IPS-NIHi7 (cell line): ENCODE measurements at regions not wholly inside any gene's neighbourhood (a gene's known extent, or its start where the extent isn't known, plus 50 kb on each side); places are given as distances from the start of the nearest gene placed in this dataset.
A peak's percentile ranks its signal among the peaks of the same experiment; 100 is the strongest.

Experiments used
- DNase-seq: peaks from one replicate; pipeline ENCODE4 v3.0.0; 2012; ENCODE audit warnings: mixed read lengths; ENCODE audit errors: extremely low spot score

DNA sequence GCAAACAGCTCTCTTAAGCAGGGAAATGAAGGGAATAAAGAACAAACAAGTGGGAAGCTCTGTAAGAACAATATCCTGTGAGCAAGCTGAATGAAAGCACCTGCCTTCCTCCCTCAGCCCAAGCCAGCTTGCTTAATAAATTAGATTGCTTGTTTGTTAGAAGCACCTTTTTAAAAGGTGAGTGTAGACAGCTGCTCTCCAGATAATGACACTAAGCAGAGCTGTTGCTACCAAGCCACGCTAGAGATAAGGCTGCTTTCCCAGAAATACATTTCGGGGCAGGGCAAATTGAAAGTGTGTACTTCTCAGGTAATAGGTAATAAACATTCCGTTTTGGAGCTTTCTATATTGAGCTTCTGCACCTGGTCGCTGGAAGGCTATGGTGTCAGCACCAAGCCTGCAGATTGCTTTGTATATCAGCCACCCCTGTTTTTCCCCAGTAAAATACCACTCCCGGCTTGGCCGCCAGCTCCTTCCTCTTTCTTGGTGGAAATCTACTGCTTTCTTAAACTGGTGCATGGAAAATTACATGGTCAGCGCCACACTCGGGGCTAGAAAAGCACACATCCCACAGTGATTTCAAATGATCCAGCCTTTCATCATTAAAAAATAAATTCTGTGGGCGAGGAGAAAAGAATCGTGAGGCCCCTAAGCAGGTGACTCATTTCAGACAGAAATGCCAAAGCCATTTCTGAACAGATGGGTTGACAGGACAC lies 151.3 kb downstream of the ETS2 start:
- no peak for DNase-seq

DNA sequence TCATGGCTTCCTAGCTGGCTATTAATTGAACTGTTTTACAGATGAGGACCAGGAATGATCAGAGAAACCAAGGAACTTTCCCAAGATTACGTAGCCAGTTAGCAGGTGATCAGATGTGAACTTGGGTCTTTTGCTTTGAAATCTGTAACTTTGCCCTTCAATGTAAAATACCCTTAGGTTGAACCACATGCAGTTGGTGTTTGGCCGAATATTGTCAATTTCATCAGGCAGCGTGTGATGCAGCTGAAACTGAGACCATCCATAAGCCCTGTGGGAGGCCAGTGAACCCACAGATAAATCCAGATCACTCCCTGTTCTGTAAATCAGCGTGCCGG lies 150.8 kb downstream of the ETS2 start:
- DNase-seq = no peak

DNA sequence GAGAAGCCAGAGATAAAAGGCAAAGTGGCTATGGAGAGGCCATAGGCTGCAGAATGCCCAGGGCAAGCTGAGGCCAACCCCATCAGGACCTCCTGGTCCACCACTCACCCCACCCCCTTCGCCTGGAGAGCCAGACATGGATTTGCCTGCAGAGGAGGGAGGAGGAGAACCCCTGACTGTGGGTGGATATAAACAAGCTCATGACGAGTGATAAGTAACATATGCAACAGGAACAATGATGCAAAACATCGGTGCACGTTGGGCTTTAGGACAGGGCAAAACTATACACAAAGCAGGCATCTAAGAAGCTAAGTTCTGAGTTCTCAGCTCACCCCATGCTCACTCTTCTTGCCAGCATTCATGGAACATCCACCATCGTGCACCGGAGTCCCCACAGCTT lies 150.3 kb downstream of the ETS2 start:
- no peak for DNase-seq

DNA sequence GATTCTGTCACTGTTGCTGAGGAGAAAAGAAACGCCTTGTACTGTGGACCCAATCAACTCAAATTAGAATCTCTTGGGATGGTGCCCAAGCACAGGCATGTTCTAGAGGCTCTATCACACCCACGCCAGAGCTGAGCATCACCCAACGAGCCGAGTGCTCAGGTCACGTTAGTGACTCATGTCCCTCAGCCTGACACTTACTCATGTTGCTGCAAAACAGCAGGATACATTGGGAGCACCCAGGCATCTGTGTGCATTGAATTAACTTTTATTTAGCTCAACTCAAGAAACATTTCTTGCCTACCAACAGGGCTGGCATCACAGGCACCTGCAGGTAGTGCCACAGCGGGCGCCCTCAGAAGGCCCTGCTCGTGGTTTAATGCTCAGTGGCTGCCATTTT lies 149.8 kb downstream of the ETS2 start:
- no peak for DNase-seq

DNA sequence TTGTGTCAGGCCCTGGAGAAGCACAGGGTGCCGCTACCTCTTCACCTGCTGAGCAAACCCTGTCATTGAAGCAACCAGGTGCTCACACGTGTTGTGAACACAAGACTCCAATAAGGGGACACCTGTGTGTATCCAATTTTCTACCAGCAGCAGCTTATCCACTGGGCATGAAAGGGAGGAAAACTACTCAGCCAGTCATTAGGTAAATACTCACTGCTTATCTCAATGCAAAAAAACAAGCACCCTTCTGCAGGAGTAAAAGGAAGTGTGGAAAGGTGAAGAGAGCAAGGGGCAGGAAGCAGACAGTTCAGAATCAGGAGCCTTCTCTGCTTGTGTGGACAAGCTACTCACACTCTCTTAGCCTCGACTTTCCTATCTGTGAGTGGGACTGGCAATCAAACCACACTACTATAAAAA lies 148.9 kb downstream of the ETS2 start:
- DNase-seq = no peak

DNA sequence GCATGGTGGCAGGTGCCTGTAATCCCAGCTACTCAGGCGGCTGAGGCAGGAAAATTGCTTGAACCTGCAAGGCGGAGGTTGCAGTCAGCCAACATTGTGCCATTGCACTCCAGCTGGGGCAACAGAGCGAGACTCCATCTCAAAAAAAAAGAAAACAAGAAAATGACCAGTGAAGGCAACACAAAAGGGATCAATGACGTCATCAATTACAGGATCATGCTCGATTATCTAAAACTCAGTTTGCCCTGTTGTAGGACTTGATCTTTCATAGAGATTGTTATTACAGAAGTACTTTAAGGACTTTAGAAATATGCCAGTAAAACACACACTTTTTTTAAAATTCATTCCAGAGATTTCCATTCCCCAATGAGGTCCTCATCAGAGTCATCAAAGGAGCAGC lies 147.8 kb downstream of the ETS2 start:
- no peak for DNase-seq

DNA sequence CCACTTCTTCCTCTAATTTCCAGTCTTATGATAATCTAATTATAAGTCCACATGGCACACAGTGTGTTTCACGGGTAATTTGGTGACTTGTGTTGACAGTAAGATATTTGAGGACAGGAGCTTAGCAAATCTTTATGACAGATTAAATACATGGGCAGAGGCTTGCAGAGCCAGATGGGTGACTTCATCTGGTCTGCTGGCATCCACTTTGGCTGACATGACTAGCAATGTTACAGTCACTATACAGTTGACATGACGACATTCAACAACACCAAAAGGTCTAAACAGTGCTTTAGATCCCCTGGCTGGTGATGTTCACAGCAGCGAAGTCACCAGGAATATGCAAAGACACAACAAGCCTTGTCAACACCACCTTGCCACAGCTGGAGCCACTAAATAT lies 147.2 kb downstream of the ETS2 start:
- no peak for DNase-seq

DNA sequence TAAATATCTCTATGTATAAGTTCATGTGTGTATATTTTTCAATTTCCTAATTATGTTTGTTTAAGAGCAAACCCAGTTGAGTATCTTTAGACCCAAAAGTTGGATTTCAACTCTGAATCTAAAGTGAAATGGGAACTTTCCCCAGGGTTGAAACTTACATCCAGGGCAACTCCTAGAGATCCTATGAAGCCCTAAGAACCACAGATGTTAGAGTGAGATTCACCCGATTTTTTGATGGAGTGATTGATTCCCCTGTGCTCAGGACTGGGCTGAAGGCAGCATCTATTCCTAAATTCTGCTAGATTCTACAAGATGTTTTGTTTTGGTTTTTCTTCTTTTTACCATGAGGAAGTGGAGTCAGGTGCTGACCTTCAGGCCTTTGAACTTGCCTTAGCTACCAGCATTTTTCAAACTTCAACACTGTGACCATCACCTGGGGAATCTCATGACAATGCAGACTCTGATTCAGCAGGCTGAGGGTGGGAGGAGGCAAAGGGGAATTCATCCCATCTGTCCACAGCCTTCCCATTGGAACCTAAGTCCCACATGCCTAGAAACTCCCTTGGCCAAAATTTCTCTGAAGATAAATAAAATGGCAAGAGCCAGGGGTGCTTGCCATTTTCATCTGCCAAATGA lies 145.5 kb downstream of the ETS2 start:
- no peak for DNase-seq

DNA sequence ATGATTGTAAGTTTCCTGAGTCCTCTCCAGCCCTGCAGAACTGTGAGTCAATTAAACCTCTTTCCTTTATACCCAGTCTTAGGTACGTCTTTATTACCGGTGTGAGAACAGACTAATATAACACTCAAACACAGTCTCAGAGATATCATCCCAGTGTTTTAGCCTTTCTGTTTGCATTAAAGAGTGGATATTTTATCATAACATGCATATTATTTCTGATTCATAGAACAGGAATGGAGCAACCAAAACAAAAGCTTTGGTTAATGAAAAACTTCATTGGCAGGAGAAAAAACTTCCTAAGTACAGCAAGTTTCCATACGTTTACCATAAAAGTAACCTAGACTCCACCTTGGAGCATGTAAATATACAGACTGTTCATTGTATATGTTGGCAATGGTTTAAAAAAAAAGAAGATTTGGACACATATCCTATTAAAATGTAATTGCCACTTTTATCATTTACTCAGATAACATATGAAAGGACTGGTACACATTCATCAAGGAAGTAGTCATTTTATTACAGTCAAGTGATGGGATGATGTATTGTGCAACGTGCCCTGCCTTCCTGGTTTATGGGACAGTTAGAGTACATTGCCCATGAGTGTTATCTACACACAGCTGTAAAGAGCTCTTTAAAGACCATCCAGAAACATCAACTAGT lies 144.8 kb downstream of the ETS2 start:
- DNase-seq = no peak

DNA sequence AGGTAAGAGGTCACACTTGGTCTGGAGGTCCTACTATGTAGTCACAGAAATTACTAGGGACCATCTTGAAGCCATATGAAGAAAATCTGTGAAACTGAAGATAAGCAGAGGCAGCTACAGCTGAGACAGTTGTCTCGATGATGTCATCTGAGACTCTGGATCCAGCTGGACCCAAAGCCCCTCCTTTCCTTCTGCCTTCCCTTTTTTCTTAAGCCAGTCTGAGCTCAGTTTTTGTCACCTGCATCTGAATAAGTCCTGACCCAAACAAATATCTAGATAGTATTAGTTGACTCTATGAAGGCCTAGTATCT lies 143.3 kb downstream of the ETS2 start:
- no peak for DNase-seq

DNA sequence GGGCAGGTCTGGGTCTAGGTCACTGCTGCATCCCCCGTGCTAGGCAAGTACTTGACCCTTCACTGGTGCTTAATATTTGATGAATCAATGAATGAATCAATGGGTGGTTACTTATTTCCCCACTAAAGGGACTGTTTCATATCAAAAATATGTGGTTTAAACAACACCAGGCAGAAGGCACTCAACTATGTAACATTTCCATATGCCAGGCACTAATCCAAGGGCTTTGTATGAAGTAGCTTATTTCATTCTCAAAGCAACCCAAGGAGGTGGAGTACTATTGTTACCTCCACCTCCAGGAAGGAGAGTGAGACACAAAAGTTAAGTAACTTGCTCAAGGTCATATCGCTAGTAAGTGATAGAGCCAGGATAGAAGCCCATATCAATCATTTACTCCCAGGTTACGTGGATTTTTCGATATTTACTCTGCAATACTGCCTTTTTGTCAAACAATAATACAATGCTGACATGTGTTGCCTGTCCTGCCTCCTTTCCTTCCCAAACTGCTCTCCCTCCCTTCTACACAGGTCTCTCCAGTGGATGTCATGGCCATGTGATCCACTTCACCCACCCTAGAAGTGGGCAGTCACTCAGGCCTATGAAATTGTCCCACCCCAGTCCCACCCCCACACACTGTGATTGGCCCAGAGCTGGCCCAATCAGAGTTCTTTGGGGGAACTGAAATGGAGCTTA lies 142.8 kb downstream of the ETS2 start:
- no peak for DNase-seq

DNA sequence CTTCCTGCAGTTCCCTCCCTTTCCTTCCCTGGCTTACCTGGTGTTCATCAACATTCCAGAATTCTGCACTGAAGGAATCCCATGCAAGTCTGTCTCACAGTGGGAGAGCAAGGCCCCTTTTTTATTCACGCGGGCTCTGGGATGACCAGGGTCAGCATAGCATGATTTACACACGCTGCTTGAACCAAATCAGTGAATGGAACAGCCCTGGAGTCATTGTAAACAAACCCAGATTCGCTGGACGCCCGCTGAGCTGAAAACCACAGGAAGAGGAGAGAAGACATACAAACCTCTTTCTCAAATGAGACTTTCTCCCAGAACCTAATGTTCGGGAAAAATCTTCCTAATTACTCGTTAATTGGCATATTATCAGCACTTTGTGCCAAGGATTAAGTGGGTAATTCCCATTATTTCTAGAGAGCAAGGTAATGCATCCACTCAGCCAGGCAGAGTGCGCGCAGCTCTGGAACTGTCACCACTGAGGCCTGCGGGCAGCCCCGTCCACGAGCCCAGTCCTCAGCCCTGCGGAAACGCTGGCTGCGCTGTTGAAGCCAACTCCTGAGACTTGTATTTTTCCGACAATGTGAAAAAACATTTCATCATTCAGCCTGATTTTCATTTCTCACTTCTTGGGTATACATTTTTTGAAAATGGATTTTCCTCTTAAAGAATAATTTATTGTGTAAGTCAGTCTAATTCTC lies 140.0 kb downstream of the ETS2 start:
- DNase-seq = peak; percentile 64

DNA sequence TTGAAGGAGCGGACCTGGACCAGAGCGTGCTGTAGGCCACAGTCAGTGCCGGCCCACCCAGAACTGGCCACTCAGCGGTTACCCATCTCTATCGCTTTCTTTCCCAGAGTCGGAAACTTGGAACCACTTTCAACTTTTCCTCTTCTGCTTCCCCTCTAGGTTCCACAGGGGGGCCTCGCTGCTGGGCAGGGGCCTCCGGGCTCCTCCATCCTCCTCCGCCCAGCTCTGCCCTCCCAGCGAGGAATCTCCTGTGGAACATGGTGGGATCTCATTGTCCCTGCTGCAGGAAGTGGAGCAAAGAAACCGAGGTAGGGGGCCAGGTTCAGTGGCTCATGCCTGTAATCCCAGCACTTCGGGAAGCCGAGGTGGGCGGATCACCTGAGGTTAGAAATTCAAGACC lies 139.2 kb downstream of the ETS2 start:
- DNase-seq = peak; percentile 64

DNA sequence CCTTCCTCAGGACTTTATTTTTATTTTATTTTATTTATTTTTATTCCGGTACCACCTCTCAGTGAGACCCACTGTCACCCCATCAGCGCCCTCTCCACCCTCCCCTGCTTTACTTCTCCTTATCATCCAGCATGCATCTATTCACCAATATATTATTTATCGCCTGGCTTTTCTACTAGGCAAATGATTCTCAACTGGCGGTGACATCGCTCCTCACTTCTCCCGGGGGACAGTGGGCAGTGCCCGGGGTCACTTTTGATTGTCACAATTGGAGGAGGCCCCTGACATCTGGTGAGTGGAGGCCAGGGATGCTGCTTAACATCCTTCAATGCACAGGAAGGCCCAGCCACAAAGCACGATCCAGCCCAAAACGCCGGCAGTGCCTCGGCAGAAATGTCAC lies 138.7 kb downstream of the ETS2 start:
- no peak for DNase-seq

DNA sequence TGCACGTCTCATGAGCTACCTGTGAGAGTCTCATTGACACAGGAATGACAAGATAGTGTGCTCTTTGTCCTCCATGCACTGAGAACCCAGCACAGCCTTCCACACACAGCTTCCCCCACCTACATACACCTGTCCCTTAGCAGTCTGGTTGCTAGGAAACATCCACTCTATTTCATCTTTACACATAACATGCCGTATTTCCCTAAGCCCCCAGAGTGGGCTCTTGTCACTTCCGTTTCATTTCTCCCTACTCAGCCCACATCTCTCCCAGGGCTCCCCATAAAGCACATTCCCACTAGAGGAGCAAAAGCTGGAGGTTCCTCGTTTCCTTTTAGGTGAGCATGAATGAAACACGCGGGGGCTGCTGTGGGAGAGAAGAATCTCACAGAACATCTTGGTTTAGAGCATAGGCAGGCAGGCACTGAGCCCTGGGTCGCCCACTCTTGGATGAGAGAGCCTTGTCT lies 137.1 kb downstream of the ETS2 start:
- no peak for DNase-seq

DNA sequence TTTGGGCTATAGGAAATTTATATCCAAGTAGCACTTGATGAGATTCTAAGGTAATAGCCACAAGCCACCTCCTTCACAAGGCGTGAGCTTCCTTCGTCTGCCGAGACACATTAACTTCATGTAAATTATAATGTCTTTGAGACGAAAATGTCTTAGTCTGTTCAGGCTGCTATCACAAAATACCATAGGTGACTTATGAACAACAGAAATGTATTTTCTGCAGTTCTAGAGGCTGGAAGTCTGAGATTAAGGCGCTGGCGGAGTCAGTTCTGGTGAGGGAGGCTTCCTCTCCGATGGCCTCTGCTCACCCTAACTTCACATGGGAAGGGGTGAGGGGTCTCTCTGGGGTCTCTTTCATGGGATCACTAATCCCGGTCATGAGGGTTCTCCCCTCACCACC lies 133.0 kb downstream of the ETS2 start:
- no peak for DNase-seq

DNA sequence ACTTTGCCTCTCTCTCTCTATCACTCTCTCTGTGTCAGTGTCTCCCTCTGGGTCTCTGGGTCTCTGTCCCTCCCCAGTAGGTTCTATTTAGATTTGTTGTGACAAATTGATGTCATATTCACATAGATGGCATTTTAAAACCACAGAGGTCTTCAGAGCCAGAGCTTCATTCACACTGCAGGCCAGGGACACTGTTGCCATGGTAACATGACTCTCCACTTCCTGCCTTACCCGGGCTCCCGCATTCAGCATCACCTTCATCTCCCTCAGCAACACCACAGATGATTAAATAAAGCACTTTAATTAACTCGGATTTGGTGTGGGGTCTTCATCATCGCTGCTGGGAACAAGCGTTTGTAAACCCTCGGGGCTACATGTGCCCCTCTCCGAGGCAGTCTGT lies 132.6 kb downstream of the ETS2 start:
- DNase-seq = peak; percentile 64

DNA sequence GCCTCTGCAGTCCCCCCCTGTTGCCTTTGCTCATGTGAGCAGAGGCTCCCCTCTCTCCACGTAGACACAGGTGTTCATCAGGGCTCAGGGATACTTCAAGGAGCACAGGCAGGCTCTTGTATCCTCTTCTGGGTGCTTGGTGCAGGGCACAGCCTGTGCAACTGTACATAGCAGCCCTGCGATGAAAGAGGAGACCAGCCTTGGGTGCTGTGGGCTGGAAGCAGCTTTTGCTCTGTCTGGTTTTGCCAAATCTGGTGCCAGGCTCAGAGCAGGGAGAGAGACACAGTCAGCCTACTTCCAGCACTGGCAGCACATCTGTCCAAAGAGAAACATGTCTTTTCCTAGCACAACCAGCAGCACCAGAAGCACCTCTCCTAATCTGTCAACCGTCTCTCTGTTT lies 132.1 kb downstream of the ETS2 start:
- no peak for DNase-seq

DNA sequence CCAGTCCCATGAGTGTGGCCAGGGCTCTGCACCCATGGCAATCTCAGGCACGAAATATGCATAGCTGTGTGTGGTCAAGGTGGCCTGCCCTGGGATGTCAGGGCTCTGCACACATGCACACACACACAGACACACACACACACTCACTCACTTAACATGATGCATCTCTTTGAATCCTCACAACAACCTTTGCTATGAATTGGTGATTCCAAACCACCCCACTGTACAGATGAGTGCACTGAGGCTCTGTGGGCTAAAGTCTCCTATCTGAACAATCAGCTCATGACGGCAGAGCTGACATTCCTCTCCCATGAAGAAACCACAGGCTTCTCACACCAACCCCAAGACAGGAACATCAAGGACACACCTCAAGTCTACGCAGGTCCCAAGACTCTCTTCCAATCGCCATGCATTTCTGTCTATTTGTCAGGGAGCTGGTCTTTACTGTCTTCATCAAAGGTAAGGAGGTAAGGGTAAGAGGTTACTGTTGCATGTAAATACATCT lies 131.6 kb downstream of the ETS2 start:
- DNase-seq = no peak

DNA sequence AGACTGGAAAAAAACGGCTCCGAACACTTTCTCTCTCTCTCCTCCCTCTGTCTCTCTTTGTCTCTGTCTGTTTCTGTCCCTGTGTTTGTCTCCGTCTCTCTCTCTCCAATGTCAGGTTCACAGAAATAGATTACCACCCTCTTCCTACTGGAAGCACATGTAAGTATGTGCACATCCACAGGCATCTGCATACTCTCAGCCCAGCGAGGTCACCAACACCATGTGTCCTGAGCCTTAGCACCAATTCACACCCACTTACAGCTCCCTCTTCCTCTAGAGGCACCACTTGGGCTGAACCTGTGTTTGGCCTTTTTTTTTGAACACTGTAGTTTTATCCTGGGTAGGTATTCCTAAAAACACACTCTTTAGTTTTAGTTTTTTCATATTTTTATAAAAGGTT lies 130.5 kb downstream of the ETS2 start:
- no peak for DNase-seq

DNA sequence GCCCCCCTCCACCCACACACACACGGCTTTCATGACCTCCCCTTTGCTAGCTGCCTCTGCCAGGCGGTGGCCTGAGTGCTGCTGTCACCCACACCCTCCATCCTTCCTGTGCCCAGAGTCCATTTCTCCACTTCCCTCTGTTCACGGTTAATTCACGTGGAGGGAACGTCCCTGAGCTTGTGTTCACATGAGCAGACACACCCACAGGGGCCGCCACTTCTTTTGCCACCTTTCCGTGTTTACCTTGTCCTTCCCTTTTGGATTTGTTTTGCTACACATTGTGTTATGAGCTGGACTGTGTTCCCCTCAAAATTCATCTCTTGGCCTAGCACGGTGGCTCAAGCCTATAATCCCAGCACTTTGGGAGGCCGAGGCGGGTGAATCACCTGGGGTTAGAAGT lies 128.0 kb downstream of the ETS2 start:
- no peak for DNase-seq

DNA sequence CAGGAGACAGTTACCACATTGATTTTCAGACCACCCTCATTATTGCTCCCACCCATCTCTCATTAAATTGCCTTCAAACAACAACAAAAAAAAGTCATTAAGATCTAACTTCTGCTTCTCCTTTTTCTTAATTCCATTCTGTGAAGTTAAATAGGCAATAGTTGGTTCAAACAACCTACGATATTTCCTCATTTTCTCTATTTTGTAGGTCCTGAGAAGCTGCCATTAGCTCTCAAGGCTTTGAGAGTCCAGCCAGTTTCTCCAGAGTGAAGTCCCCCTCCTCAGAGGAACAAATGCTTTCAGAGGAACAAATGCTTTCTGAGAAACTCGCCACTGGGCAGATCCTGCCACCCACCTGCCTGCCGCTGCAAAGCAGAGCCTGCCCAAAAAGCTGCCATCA lies 125.6 kb downstream of the ETS2 start:
- DNase-seq = no peak
